ENCODE measurements at regions not wholly inside any gene's neighbourhood (a gene's known extent, or its start where the extent isn't known, plus 50 kb on each side); places are given as distances from the start of the nearest gene placed in this dataset.
A peak's percentile ranks its signal among the peaks of the same experiment; 100 is the strongest.
"Not testable (repeated sequence)": the region's sequence is repeated elsewhere in the genome, so short reads cannot be mapped to it uniquely, and the experiment has no call there.

- no peak overlapping the region for H3K4me2 ChIP-seq (ENCODE audit: low read length)
- ATAC-seq = no peak
Measured at GRCh38 chr6:19723545-19723944, 113.6 kb upstream of the ID4 start.

DNA sequence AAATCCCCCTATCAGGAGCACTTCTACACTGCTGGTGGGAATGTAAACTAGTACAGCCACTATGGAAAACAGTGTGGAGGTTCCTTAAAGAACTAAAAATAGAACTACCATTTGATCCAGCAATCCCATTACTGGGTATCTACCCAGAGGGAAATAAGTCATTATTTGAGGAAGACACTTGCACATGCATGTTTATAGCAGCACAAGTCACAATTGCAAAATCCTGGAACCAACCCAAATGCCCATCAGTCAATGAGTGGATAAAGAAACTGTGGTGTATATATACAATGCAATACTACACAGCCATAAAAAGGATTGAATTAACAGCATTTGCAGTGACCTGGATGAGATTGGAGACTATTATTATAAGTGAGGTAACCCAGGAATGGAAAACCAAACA lies 111.7 kb upstream of the ID4 start:
- H2AFZ ChIP-seq (ENCODE audit: low read depth, low read length, poor library complexity, severe bottlenecking); DNase-seq (ENCODE audit: low read depth, low spot score); H3K9ac ChIP-seq (ENCODE audit: low read length); H3K27ac ChIP-seq (ENCODE audit: low read depth, low read length); H3K4me2 ChIP-seq (ENCODE audit: low read length); H3K4me3 ChIP-seq (replicated peaks in 1 of 2; ENCODE audit: low read depth in 1 of 2, low read length in 2 of 2); RAD21 ChIA-PET (ENCODE audit: low non-redundant PET in 1 of 2, low total read pairs in 2 of 2, uncharacterized antibody in 2 of 2, unreplicated experiment in 2 of 2); H3K79me2 ChIP-seq (ENCODE audit: insufficient read depth, low read length); CTCF ChIA-PET; POLR2A ChIA-PET; BruUV-seq (replicated peaks); intact Hi-C loops (cut with micrococcal nuclease); H3K36me3 ChIP-seq (ENCODE audit: control insufficient read depth in 1 of 2, insufficient read depth in 2 of 2, low read length in 2 of 2); H3K27me3 ChIP-seq (ENCODE audit: insufficient read depth, low read length); H3K4me1 ChIP-seq (ENCODE audit: control insufficient read depth in 1 of 2, insufficient read depth in 2 of 2, low read length in 2 of 2); ATAC-seq; H3K9me3 ChIP-seq (ENCODE audit: control insufficient read depth in 1 of 2, insufficient read depth in 1 of 2, low read depth in 1 of 2, low read length in 2 of 2); H3K9me2 ChIP-seq (ENCODE audit: insufficient read depth); H4K20me1 ChIP-seq (ENCODE audit: insufficient read depth): not testable (repeated sequence)

More at GRCh38 chr6:19723545-19723944, 113.6 kb upstream of the ID4 start:
- ChIA-PET RAD21 (ENCODE audit: low non-redundant PET in 1 of 2, low total read pairs in 2 of 2, uncharacterized antibody in 2 of 2, unreplicated experiment in 2 of 2) (no interaction called here), POLR2A (no interaction called here), CTCF (no interaction called here)
- Histone ChIP-seq H3K9me3 (ENCODE audit: control insufficient read depth in 1 of 2, insufficient read depth in 1 of 2, low read depth in 1 of 2, low read length in 2 of 2) (no peaks in the 10 kb centered on the region), H2AFZ (ENCODE audit: low read depth, low read length, poor library complexity, severe bottlenecking) (no peak overlapping the region), H3K27ac (ENCODE audit: low read depth, low read length) (no peak overlapping the region), H3K4me1 (ENCODE audit: control insufficient read depth in 1 of 2, insufficient read depth in 2 of 2, low read length in 2 of 2) (no peaks in the 10 kb centered on the region), H3K9me2 (ENCODE audit: insufficient read depth) (no peaks in the 10 kb centered on the region), H3K4me3 (replicated peaks in 1 of 2; ENCODE audit: low read depth in 1 of 2, low read length in 2 of 2) (no peak overlapping the region), H3K27me3 (ENCODE audit: insufficient read depth, low read length) (no peaks in the 10 kb centered on the region), H4K20me1 (ENCODE audit: insufficient read depth) (no peaks in the 10 kb centered on the region), H3K79me2 (ENCODE audit: insufficient read depth, low read length) (no peaks in the 10 kb centered on the region), H3K9ac (ENCODE audit: low read length) (no peak overlapping the region), H3K36me3 (ENCODE audit: control insufficient read depth in 1 of 2, insufficient read depth in 2 of 2, low read length in 2 of 2) (no peaks in the 10 kb centered on the region)
- no peak for TF ChIP-seq EGR1 (IDR thresholded peaks at IDR 0.05; ENCODE audit: low read depth)
- DNase-seq (ENCODE audit: low read depth, low spot score) = no peak
- no TSS peak for BruUV-seq (replicated peaks)
- intact Hi-C loops (cut with micrococcal nuclease) = no loop called here

DNA sequence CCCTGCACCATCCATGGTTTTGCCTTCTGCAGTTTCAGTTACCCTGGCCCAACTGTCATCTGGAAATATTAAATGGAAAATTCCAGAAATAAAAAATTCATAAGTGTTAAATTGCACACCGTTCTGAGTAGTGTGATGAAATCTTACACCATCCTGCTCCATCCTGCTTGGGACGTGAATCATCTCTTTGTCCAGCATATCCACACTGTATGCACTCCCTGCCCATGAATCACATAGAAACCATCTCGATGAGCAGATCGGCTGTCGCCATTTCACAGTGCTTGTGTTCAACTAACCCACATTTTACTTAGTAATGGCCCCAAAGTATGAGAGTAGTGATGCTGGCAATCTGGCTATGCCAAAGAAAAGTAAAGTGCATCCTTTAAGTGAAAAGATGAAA lies 105.9 kb upstream of the ID4 start:
- Histone ChIP-seq H3K79me2 (ENCODE audit: insufficient read depth, low read length) (no peaks in the 10 kb centered on the region), H2AFZ (ENCODE audit: low read depth, low read length, poor library complexity, severe bottlenecking) (no peak overlapping the region), H3K4me3 (replicated peaks in 1 of 2; ENCODE audit: low read depth in 1 of 2, low read length in 2 of 2) (no peak overlapping the region), H3K4me2 (ENCODE audit: low read length) (no peak overlapping the region), H4K20me1 (ENCODE audit: insufficient read depth) (no peaks in the 10 kb centered on the region), H3K27ac (ENCODE audit: low read depth, low read length) (no peak overlapping the region), H3K9me2 (ENCODE audit: insufficient read depth) (no peaks in the 10 kb centered on the region), H3K9ac (ENCODE audit: low read length) (no peak overlapping the region), H3K4me1 (ENCODE audit: control insufficient read depth in 1 of 2, insufficient read depth in 2 of 2, low read length in 2 of 2) (peaks cover 0 to 3% of the 10 kb centered on the region in 2 experiments; a peak in 1 of 4 replicates), H3K27me3 (ENCODE audit: insufficient read depth, low read length) (no peaks in the 10 kb centered on the region), H3K9me3 (ENCODE audit: control insufficient read depth in 1 of 2, insufficient read depth in 1 of 2, low read depth in 1 of 2, low read length in 2 of 2) (no peaks in the 10 kb centered on the region), H3K36me3 (ENCODE audit: control insufficient read depth in 1 of 2, insufficient read depth in 2 of 2, low read length in 2 of 2) (no peaks in the 10 kb centered on the region)
- peak; percentile 38 for DNase-seq (ENCODE audit: low read depth, low spot score)
- intact Hi-C loops (cut with micrococcal nuclease) = no loop called here
- ChIA-PET CTCF (no interaction called here), RAD21 (ENCODE audit: low non-redundant PET in 1 of 2, low total read pairs in 2 of 2, uncharacterized antibody in 2 of 2, unreplicated experiment in 2 of 2) (no interaction called here), POLR2A (no interaction called here)
- BruUV-seq (replicated peaks) = no TSS peak
- ATAC-seq = no peak
- peak; percentile 20; the same call in 1 of the 2 replicates for TF ChIP-seq POLR2AphosphoS5 (IDR thresholded peaks at IDR 0.05; ENCODE audit: low read depth, low read length)
- no peak for TF ChIP-seq CTCF (IDR thresholded peaks at IDR 0.05 in 2 of 3, conservative IDR thresholded peaks at IDR 0.05 in 1 of 3; ENCODE audit: borderline replicate concordance in 1 of 3, insufficient read depth in 1 of 3, low read depth in 2 of 3, low read length in 2 of 3)
- TF ChIP-seq POLR2A (IDR thresholded peaks at IDR 0.05; ENCODE audit: borderline replicate concordance, extremely low read depth, insufficient read depth, insufficient read length) = no peak
- peak; percentile 53 for TF ChIP-seq JUND (IDR thresholded peaks at IDR 0.05)
- no peak for TF ChIP-seq EZH2 (IDR thresholded peaks at IDR 0.05)
- TF ChIP-seq, protein P1, sequence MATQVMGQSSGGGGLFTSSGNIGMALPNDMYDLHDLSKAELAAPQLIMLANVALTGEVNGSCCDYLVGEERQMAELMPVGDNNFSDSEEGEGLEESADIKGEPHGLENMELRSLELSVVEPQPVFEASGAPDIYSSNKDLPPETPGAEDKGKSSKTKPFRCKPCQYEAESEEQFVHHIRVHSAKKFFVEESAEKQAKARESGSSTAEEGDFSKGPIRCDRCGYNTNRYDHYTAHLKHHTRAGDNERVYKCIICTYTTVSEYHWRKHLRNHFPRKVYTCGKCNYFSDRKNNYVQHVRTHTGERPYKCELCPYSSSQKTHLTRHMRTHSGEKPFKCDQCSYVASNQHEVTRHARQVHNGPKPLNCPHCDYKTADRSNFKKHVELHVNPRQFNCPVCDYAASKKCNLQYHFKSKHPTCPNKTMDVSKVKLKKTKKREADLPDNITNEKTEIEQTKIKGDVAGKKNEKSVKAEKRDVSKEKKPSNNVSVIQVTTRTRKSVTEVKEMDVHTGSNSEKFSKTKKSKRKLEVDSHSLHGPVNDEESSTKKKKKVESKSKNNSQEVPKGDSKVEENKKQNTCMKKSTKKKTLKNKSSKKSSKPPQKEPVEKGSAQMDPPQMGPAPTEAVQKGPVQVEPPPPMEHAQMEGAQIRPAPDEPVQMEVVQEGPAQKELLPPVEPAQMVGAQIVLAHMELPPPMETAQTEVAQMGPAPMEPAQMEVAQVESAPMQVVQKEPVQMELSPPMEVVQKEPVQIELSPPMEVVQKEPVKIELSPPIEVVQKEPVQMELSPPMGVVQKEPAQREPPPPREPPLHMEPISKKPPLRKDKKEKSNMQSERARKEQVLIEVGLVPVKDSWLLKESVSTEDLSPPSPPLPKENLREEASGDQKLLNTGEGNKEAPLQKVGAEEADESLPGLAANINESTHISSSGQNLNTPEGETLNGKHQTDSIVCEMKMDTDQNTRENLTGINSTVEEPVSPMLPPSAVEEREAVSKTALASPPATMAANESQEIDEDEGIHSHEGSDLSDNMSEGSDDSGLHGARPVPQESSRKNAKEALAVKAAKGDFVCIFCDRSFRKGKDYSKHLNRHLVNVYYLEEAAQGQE (IDR thresholded peaks at IDR 0.05; ENCODE audit: low read depth) = no peak
- no peak for TF ChIP-seq SRF (IDR thresholded peaks at IDR 0.05; ENCODE audit: low read depth)
- TF ChIP-seq RAD21 (IDR thresholded peaks at IDR 0.05; ENCODE audit: low read depth) = no peak
- no peak for TF ChIP-seq ZFX (IDR thresholded peaks at IDR 0.05)
